Occipital lobe (tissue), 1 donor: ENCODE measurements at regions not wholly inside any gene's neighbourhood (a gene's known extent, or its start where the extent isn't known, plus 50 kb on each side); places are given as distances from the start of the nearest gene placed in this dataset.

Source experiments
- DNase-seq: peaks from one replicate; lab custom pipeline; 2025; lab: John Stamatoyannopoulos, UW

DNA sequence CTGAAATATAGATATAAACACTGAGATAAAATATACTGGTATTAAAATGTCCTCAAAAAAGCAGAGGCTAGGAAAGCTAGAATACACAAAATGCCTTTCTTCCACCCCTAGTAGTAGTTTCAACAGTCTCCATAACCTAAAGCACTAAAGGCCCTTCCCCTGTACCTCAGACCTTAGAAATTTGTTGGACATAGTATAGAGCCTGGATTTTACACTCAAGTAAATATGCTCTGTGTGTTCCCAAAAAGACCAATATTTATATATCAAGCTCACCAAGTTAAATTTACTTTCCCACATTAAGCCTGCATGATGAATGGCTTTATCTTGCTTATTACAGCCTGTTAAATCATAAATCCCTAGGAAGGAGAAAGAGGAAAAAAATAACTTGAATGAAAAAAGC, 378.7 kb upstream of the AZI2 start:
- no peak for DNase-seq

DNA sequence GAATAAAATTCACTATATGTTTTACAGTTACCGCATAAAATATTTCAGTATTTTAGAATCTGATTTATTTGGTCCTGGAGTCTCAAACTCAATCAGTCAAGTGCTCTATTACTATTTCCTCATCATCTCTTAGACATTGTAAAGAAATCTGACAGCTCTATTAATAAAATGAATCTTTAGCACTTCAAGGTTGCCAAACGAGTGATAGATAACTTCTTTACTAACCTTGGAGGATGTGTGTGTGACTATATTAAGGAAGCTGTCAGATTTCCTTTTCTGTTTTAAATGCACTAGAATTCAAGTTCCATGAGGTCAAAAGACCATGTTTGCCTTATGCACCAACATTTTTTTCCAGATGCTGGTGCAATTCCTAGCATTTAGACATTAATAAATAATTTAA, 389.8 kb upstream of the AZI2 start:
- no peak for DNase-seq

DNA sequence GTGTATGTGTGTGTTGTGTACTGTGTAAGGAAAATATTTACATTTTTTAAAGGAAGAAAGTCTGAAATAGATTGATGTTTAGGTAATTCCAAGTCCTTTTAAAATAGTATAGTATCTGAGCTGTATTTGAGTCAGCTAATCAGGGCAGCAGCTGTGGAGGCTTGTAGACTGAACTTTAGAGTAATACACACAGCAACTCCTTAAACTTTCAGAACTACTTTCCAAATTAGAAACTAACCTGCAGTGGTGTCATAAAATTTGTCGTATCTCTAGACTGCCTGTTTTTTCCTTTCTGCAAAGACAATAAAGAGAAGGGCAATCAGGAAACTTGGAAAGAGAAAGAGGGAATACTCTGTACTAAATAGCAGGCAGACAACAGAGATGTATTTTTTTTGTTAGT, 391.0 kb upstream of the AZI2 start:
- no peak for DNase-seq

DNA sequence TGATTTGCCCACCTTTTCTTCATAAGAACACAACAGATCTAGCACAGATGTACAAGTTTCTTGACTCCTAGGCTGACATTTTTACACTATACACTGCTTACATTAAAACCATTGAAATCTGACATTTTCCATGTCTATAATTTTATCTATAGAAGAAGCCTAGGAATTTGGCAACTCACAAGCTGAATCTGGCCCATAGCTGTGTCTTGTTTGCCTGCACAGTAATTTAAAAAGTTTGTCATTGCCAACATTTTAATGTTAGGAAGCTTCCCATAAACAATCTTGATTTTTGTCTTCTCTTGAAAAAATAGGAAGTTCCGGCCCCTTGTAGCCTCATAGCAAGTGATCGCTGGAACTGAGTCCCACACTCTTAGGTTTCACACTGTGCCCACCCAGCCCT, 394.6 kb upstream of the AZI2 start:
- no peak for DNase-seq

DNA sequence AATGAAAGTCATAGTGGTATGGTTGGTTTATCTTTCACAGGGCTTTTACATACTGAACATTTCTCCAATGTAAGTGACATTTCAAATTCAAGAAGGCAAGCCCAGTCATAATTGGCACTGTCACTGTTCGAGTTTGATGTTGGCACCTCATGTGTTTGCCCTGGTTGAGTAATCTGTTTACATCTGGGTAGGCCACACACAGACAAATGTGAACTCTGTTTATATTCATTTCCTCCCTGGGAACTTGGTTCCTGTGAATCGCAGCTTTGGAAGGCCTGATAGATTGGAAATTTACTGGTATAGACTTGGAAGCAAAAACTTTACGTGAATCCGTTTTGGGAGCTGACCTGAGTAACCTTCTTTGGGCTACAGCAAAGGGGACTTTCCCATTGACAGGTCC, 395.2 kb upstream of the AZI2 start:
- no peak for DNase-seq

DNA sequence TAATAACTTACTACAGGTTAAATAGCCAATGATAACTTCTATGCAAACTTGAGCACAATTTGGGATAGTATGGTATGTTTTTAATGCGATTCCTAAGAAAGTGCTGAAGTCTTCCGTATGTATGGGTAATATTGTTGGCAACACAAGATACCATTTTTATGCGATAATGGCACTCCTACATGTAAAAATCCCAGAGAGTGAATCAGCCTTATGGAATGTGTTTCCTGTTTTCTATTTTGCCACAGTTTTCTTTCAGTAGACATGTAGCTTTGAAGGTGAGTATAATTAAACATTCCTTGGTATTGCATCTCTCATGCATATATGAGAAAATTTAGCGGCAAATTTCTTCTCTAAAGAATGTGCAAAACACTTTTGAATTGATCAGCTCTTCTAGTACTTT, 396.8 kb upstream of the AZI2 start:
- DNase-seq = no peak

DNA sequence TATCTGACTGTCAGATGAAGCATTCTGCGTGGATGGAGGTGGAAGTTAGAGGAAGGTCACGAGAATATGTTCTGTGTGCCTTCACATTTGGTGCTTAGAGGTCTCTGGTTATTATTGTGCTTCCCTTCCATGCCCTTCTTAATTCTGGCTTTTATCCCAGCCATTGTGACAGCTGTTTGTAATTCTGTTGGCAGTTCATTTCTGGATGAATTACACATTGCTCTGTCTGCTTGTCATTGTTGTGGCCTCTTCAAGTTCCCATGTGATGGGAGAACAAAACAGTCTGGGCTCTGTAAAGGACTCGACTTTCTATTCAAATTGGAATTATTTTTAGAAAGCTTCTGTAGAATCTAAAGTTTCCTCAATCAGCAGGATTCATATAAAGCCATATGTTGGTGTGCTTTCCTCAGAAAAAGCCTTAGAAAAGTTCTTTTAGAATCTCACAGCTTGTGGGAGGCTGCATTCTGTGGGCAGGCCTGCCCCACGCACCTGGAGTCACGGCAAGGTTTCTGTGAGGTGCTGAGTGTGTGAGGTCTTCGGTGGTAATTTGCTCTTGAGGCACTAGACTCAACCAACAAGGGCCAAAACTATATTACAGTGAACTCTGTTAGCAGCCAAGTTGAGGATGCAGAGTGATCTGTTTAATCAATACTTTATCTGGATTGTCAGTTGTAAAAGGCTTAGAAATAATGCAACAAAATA, 397.4 kb upstream of the AZI2 start:
- no peak for DNase-seq

DNA sequence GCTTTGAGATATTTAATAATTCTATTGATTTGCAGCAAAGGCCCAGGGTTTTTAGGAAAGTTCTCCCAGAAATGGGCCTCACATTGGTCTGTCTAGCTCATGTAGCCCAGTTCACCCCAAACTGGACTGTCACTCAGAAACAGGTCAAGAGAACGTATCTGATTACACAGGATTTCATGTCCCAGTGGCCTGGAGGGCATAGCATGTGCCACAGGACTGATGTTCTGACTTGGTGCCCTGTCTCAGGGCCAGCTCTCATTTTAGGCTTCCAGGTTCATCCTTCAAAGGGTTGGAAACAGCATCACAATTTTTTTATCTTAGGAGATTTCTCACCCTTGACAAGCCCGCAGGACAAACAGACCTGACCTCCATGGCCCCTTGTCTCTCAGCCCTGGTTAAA, 398.4 kb upstream of the AZI2 start:
- no peak for DNase-seq

DNA sequence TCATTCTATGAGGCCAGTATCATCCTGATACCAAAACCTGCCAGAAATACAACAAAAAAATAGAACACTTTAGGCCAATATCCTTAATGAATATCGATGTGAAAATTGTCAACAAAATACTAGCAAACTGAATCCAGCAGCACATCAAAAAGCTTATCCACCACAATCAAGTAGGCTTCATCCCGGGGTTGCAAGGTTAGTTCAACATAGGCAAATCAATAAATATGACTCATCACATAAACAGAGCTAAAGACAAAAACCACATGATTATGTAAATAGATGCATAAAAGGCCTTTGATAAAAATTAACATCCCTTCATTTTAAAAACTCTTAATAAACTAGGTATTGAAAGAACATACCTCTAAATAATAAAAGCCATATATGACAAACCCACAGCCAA, 403.2 kb upstream of the AZI2 start:
- DNase-seq = no peak

DNA sequence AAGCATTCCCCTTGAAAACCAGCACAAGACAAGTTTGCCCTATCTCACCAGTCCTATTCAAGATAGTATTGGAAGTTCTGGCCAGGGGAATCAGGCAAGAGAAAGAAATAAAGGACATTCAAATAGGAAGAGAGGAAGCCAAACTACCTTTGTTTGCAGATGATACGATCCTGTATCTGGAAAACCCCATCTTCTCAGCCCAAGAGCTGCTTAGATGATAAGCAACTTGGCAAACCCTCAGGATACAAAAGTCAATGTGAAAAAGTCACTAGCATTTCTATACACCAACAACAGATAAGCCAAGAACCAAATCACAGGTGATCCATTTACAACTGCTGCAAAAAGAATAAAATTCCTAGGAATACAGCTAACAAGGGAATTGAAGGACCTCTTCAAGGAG, 403.7 kb upstream of the AZI2 start:
- DNase-seq = no peak

DNA sequence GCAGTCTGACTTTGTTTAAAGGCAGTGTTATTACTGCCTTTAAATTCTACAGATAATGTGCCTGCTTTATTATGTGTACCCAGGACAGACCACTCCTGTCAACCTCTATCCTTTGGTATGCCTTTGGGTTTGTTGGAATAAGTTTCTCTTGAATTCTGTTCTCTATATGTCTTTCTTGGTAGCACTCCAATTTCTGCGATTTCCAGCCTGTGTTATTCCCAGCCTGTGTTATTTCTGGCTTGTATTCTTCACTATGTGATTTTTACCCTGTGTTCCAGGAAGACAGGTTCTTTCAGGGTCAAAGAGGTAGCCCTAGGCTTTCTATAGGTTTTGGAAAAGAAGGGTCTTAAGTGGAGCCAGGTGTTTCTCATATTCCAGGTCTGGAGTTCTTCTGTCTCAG, 407.4 kb upstream of the AZI2 start:
- DNase-seq = no peak

DNA sequence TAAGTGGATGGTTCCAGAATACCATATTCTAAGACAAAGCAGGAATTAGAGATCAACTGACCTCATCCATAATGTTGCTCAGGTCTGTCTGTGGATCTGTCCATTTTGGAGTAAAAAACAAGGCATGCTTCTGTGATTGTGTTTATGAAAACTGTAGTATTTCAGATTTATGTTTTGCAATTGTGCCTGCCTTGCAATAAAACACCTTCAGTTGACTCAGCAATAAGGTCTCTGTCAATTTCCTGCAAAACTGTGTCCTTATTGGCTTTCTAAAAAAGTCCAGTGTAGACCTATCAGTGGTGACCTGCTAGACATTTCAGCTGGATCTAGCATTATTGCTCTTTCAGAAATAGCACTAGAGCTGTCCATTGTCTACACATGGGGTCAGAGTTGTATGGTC, 409.5 kb upstream of the AZI2 start:
- DNase-seq = no peak

DNA sequence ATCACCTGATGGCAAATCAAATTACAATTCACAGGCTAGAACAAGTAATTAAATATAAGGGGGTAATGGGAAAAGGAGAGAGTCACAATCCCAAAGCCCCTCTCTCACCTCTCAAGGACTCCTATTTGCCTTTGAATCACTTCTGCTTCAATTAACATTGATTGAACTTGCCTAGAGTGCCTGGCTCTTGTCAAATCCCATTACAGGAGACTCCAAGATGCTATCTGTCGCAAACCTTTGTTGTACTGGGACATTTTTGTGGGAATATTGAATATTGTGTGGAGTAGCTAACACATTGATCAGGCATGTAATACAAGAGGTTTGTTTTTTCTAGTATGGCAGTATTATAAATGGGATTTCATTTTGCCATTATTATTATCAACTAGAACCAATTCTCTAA, 412.8 kb upstream of the AZI2 start:
- no peak for DNase-seq

DNA sequence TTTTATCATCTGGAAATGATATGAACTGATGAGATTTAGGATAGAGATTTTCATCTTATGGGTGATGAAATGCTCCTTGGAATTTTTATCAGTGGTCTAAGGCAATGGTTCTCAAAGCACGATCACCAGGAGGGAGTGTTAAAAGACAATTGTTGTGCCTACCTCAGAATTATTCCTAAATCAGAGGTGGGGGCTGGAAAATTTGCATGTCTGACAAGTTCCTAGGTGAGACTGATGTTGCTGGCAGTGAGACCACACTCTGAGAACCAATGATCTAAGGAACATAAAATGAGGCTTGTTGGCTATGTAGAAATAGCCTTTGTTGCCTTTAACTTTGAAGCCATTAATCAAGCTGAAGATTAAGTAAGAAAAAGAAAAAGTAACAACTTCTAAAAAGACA, 416.6 kb upstream of the AZI2 start:
- no peak for DNase-seq

DNA sequence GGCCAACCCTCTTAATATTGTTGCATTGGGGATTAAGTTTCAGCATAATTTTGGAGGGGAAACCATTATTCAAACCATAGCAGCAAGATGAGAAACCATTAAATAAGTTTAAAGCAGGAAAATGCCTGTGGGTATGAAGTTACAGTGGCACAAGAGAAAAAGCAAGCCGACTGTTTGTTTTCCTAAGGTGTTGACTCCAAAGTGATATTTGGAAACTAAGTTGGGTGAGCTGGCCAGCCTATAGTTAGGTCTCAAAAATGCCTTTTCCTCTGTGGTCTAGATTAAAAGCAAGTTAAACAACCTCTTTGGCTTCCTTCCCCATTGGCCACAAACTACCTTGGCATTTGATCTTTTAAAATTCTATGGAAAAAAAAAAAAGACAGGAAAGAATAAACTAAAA, 419.8 kb upstream of the AZI2 start:
- no peak for DNase-seq

DNA sequence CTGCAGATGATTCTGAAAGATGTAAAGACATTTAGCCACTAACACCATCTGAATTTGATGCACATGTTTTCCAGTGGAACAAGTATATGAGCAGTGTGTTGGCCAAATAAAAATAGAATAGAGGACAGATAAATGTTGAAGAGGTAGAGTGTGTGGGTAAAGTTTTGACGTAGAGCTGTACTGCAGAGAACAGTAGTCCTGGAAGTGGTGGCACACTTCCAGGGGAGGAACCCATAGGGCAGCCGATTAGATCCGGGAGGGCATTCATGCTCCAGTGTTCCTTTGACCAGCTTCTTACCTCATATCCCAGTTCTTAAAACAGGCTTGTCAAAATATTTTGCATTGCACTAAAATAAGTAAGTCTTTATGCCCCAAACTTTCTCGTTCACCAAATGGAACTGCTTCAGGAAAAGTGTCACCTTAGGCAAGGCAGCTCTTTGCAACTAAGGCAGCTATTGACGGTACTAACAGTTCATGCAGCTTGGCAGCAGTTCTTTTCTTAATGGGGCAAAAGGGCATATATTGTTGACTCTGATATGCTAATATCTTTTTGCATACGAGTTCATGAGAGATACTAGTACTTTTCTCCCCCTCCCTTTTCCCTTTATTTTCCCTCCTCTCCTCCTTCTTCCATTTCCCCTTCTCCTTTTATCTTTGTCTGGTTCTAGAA, 429.3 kb upstream of the AZI2 start:
- DNase-seq = no peak

DNA sequence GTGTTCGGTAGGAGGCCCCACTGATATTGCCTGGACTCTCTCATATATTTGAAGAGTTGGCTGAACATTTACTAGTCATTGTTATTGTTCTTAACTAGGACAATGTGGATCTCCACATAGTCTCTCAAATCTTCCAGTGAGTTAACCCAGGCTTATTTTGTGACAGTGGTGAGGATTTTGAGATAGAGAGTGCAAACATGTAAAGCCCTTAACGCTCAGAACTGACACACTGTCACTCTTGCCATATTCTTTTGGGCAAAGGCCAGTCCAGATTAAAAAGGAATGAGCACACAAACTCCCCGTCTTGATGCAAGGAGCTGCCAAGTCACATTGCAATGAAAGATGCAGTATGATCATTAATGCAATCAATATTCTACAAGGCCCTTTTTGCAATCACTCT, 431.9 kb upstream of the AZI2 start:
- DNase-seq = no peak

DNA sequence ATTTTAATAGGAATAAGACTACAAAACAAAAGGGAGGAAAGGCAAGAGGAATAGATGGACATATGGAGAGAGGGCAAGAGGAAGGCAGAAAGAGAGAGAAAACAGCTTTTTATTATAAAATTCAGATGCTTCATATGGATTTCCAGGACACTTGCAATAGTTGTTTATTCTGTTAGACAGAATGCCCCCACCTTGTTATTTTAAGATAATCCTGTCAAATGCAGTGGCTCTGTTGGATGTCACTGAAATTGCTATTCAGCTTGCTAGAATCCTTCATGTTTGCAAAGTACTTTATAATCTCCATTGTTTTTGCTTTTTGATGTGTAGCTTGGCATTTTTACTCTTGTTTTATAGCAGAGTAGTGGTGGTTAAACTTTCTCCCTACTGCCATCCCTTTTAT, 432.4 kb upstream of the AZI2 start:
- DNase-seq = no peak

DNA sequence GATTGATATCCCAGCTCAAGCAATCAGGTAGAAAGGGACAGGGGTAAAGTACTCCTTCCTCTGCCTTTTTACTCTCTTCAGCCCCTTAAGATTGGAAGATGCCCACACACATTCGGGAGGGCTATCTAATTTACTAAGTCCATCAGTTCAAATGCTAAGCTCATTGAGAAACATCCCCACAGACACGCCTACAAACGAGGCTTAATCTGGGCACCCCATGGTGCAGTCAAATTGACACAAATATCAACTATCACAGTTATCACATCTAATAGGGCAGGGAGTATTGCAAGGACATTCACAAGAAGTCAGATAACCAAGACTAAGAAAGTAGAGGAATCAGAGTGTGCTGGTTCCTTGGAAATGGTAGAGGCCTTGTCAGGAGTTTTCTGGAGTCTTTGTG, 437.8 kb upstream of the AZI2 start:
- no peak for DNase-seq

DNA sequence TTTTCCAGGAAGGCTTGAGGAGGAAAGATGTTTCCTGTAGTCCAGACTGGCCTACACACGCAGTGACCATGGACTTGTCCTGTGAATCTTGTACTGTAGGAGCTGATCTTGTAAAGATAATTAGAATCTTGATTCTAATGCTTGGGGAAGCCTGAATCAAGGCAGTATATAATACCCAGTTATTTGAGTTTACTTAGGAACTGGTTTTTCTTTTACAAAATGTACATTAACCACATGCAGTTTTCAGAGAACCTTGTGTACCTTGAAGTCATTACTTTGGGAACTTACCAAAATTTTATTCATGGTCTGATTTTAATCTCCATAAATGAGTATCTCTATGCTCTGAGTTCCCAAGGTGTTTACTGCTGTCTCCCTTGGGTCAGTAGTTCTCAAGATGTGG, 439.9 kb upstream of the AZI2 start:
- no peak for DNase-seq

DNA sequence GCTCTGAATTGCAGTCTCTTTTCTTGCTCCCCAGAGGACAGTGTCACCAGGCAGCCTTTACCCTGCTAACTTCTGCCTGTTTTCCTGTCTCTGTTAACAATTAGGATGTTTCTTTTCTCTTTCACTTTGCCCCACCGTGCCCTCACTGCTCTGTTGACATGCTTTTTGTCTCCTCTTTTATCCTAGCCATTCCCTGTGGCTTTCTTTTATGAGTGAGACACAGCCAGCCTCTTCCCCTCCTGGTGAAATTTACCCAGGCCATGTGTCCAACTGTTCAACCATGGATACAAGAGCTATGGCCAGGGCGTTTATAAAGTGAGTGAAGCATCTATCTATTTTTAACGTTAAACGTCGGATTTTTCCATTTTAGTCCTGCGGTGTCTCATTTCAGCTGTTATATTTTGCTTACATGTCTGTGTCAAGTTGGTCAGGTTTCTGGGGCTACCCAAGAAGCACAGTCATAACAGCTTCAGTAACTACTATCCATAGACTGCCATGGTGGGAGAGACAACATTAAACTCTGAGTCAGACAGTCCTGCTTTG, 443.2 kb upstream of the AZI2 start:
- DNase-seq = no peak

DNA sequence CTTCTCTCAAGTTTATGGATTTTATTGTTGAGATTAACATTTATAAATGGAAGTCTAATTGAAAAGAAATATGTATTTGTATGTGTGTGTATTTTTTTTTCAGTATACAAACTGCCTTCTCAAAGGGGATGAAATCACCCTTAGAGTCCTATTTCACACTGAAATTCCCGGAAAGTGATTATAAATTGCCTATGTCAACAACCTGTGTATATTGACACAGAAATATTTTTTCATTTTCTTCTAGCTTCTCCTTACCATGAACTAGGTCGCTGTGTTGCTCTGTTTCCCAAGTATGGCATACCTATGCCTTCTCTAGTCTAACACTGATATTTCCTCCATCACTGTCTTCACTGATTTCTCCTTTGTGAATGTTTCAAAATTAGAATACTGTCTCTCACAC, 444.0 kb upstream of the AZI2 start:
- DNase-seq = no peak

DNA sequence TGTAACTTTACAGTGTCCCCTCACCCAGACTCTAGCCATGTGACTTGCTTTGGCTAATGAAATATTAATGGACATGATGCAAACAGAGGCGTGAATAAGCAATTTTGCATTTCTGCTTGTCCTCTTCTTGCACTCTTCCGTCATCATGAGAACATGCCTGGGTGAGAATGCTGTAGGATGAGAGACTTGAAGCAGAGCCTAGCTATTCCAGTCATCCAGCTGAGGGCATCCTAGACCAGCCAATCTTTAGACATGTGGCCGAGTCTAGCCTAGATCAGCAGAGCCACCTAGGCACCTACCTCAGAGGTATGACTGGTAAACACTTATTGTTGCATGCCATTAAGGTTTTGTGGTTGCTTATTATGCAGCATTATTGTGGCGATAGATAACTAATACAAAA, 450.5 kb upstream of the AZI2 start:
- DNase-seq = no peak

DNA sequence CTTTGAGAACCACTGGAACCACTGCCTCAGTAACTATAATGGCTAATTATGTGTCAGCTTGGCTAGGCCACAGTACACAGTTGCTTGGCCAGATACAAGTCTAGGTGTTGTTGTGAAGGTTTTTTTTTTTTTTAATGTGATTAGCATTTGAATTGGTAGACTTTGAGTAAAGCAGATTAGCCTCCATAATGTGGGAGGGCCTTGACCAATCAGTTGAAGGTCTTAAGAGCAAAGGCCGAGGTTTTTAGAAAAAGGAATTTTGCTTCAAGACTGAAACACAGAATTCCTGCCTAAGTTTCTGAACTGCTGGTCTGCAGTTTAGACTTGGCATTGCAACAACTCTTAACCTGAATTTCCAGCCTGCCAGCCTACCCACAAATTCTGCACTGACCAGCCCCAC, 451.6 kb upstream of the AZI2 start:
- no peak for DNase-seq
